A673 (cell line): ENCODE measurements at regions not wholly inside any gene's neighbourhood (a gene's known extent, or its start where the extent isn't known, plus 50 kb on each side); places are given as distances from the start of the nearest gene placed in this dataset.

Experiments used
- BruUV-seq: library from RNA; stranded (reverse); fragments of 400-500 nt; replicated peaks from 2 replicates; lab custom pipeline; 2021; lab: Mats Ljungman, UMichigan
- CTCF ChIA-PET: fragments of 300-600 bp; sonication (Branson Sonifier 250); formaldehyde crosslinking; loops from one replicate; lab custom pipeline; 2022; ENCODE audit warnings: antibody characterized with exemption; lab: Charles Lee
- POLR2A ChIA-PET: fragments of 300-600 bp; sonication (Branson Sonifier 250); formaldehyde crosslinking; loops from one replicate; lab custom pipeline; 2022; ENCODE audit warnings: antibody characterized with exemption; ENCODE audit not compliant: low non-redundant PET; lab: Charles Lee
- DNase-seq: peaks from one replicate; pipeline ENCODE4 v3.0.0-alpha.2; 2015; ENCODE audit warnings: low spot score
- H3K27ac ChIP-seq: fragments of 200-600 bp; sonication (generic); 2 replicates; pipeline ENCODE4 v1.5.1; 2016; ENCODE audit warnings: mixed run types, low read depth, mild to moderate bottlenecking, mixed read lengths, antibody characterized with exemption, low read length; ENCODE audit not compliant: poor library complexity, severe bottlenecking
- H3K27me3 ChIP-seq: fragments of 200-600 bp; sonication (generic); replicated peaks from 2 replicates; pipeline ENCODE4 v1.6.1; 2017; ENCODE audit warnings: mixed run types, low read depth, mild to moderate bottlenecking, mixed read lengths, antibody characterized with exemption, low read length; ENCODE audit not compliant: insufficient read depth, poor library complexity
- H3K36me3 ChIP-seq: fragments of 200-600 bp; sonication (generic); 2 replicates; pipeline ENCODE4 v1.6.1; 2016; ENCODE audit warnings: mixed run types, mild to moderate bottlenecking, mixed read lengths, antibody characterized with exemption, low read length; ENCODE audit not compliant: insufficient read depth, poor library complexity, severe bottlenecking
- H3K4me1 ChIP-seq: fragments of 200-600 bp; sonication (generic); 2 replicates; pipeline ENCODE4 v1.6.1; 2017; ENCODE audit warnings: mixed run types, mild to moderate bottlenecking, mixed read lengths, antibody characterized with exemption, low read length; ENCODE audit not compliant: insufficient read depth, poor library complexity, severe bottlenecking
- H3K4me3 ChIP-seq: fragments of 200-600 bp; sonication (generic); 2 replicates; pipeline ENCODE4 v1.5.1; 2016; ENCODE audit warnings: low read depth, mixed run types, mild to moderate bottlenecking, mixed read lengths, low read length; ENCODE audit not compliant: poor library complexity, severe bottlenecking
- H3K9me3 ChIP-seq: fragments of 200-600 bp; sonication (generic); 2 replicates; pipeline ENCODE4 v1.6.1; 2016; ENCODE audit warnings: mixed run types, low read depth, mild to moderate bottlenecking, mixed read lengths, antibody characterized with exemption, low read length; ENCODE audit not compliant: poor library complexity, severe bottlenecking
- EZH2 ChIP-seq: fragments of 200-600 bp; sonication (generic); IDR thresholded peaks from 2 replicates; pipeline ENCODE4 v1.6.1; 2017; ENCODE audit warnings: borderline replicate concordance, low read depth, mild to moderate bottlenecking, mixed read lengths, antibody characterized with exemption, low read length; ENCODE audit not compliant: poor library complexity, severe bottlenecking
- intact Hi-C: fragments of 100-400 bp; cut with micrococcal nuclease; formaldehyde crosslinking; loops from one replicate; pipeline ENCODE4 v1.10.0; 2022; ENCODE audit not compliant: unreplicated experiment
- TF ChIP-seq, protein P1 (sequence below): fragments of 300-800, 200-600 bp; sonication (generic); conservative IDR thresholded peaks from 2 replicates; pipeline ENCODE4 v1.5.1; 2017; ENCODE audit warnings: low read depth, mild to moderate bottlenecking, antibody characterized with exemption, low read length, moderate library complexity, mixed read lengths

DNA sequence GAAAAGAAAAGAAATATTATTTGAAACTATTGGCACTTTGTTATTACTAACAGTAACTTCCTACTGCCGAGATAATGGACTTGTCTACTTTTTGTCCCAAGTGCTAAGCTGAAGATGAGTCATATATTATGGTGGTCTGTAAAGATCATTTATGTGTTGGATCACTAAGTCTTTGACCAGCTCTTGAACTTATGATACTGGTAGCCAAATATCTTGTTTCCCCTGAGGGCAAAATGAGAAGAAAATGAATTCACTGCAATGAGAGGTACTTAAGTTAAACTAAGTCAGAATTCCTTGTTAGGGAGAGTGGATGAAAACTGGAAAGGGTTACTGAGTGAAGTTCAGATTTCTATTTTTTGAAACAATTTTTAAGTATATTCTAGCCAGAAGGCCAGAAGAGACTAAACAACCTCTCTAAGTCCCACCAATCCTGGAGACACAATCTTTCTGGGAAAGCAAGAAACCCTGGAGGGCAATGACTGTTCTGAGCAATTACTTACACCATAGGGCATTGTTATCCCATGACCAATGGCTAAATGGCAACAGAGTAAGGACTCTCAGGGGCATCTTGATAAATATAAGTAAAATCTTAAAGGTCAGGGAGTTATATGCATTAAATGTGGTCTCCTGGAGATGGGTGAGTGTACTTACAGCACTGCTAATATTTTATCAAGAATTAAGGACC is 287.7 kb downstream of the STIM2 start:
- CTCF ChIA-PET: no interaction called here

DNA sequence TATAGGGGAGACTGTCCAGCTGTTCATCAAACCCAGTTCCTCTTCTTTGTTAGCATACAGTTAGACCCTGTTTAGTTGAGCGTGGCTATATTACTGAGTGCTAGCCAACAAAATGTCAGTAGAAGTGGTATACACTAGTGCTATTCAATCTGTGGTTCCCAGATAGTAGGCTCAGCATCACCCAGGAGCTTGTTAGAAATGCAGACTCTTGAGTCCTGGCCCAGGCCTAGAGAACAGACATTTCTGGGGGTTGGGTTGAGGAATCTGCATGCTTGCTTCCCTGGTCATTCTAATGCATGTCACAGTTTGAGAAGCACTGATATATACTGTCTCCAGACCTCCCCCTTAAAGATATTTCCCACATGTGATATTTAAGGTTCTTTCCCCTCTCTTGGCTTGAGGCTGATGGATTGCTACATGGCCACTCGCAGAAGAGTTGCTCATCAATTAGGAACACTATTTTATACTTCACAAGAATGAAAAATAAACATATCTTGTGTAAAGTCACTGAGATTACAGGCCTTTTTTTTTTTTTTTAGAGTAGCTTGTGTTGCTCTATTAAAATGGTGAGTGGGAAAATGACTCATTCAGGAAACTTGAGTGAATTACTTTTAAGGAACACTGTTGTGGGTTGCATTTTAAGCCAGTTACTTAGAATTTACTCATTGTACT is 289.0 kb downstream of the STIM2 start:
- H3K9me3 ChIP-seq: no peaks in the 10 kb centered on the region
- no peaks in the 10 kb centered on the region for H3K4me1 ChIP-seq
- peak; percentile 9 for DNase-seq
- H3K36me3 ChIP-seq: no peaks in the 10 kb centered on the region
- CTCF ChIA-PET: no interaction called here
- TF ChIP-seq, protein P1, sequence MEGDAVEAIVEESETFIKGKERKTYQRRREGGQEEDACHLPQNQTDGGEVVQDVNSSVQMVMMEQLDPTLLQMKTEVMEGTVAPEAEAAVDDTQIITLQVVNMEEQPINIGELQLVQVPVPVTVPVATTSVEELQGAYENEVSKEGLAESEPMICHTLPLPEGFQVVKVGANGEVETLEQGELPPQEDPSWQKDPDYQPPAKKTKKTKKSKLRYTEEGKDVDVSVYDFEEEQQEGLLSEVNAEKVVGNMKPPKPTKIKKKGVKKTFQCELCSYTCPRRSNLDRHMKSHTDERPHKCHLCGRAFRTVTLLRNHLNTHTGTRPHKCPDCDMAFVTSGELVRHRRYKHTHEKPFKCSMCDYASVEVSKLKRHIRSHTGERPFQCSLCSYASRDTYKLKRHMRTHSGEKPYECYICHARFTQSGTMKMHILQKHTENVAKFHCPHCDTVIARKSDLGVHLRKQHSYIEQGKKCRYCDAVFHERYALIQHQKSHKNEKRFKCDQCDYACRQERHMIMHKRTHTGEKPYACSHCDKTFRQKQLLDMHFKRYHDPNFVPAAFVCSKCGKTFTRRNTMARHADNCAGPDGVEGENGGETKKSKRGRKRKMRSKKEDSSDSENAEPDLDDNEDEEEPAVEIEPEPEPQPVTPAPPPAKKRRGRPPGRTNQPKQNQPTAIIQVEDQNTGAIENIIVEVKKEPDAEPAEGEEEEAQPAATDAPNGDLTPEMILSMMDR: no peak
- no peak for TF ChIP-seq EZH2
- POLR2A ChIA-PET: no interaction called here
- no peaks in the 10 kb centered on the region for H3K27me3 ChIP-seq
- H3K27ac ChIP-seq: no peak overlapping the region
- intact Hi-C loops: no loop called here
- no peak overlapping the region for H3K4me3 ChIP-seq
- BruUV-seq: no TSS peak

More for the DNA sequence above, 287.7 kb downstream of the STIM2 start:
- H3K9me3 ChIP-seq: no peaks in the 10 kb centered on the region
- no peaks in the 10 kb centered on the region for H3K27me3 ChIP-seq
- H3K4me3 ChIP-seq: no peak overlapping the region
- no peak for DNase-seq
- no TSS peak for BruUV-seq
- H3K36me3 ChIP-seq: no peaks in the 10 kb centered on the region
- H3K27ac ChIP-seq: no peak overlapping the region
- no peaks in the 10 kb centered on the region for H3K4me1 ChIP-seq
- TF ChIP-seq, protein P1: no peak
- no peak for TF ChIP-seq EZH2
- intact Hi-C loops: no loop called here
- POLR2A ChIA-PET: no interaction called here

DNA sequence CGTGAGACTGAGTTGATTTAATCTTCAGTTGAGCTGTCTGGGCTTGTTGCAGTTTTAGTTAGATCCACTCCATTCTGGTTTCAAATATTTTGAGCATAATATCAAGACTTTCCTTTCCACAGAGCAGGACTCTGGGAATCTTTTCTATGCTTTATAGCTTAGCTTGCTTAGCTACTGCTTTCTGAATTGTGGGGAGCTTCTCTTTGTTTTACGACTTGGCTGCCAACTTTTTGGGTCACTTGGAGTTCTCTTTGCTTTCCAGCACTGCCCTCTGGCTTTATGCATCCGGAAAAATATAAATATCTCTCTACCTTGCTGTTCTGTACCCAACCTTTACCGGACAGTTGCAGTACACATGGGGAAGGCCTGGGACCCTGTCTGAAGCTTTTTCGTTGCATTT is 292.1 kb downstream of the STIM2 start:
- Histone ChIP-seq H3K4me3 (no peak overlapping the region), H3K36me3 (no peaks in the 10 kb centered on the region), H3K9me3 (no peaks in the 10 kb centered on the region), H3K27ac (no peak overlapping the region), H3K27me3 (no peaks in the 10 kb centered on the region), H3K4me1 (no peaks in the 10 kb centered on the region)
- no TSS peak for BruUV-seq
- TF ChIP-seq EZH2: no peak
- intact Hi-C loops: no loop called here
- ChIA-PET POLR2A (no interaction called here), CTCF (no interaction called here)
- no peak for DNase-seq
